ENCODE measurements at regions not wholly inside any gene's neighbourhood (a gene's known extent, or its start where the extent isn't known, plus 50 kb on each side); places are given as distances from the start of the nearest gene placed in this dataset.

GRCh38 chr12:126768517-126768916, 1498.5 kb upstream of the TMEM132C start:
- H3K9me2 ChIP-seq (ENCODE audit: insufficient read depth): no peaks in the 10 kb centered on the region
- POLR2A ChIA-PET (ENCODE audit: unreplicated experiment): no interaction called here
- no peaks in the 10 kb centered on the region; the same call in 1 of the 2 replicates for H3K79me2 ChIP-seq (ENCODE audit: low read depth)
- CTCF ChIA-PET: no interaction called here
- no peak for DNase-seq
- intact Hi-C loops (cut with micrococcal nuclease; ENCODE audit: unreplicated experiment): no loop called here
- H4K20me1 ChIP-seq (ENCODE audit: insufficient read depth): no peaks in the 10 kb centered on the region
- no peaks in the 10 kb centered on the region for H3K27me3 ChIP-seq (ENCODE audit: insufficient read depth, low read depth)
- H3F3A ChIP-seq (ENCODE audit: insufficient read depth, low read depth): peaks cover 5% of the 10 kb centered on the region; the same call in 1 of the 2 replicates
- no peak overlapping the region for H3K4me2 ChIP-seq
- H3K27ac ChIP-seq: no peak overlapping the region
- no peak overlapping the region for H3K4me3 ChIP-seq
- H3K4me1 ChIP-seq (replicated peaks; ENCODE audit: insufficient read depth): 0 out of 2 replicates have a peak, but pooled peaks cover 8% of the 10 kb centered on the region
- no peaks in the 10 kb centered on the region; the same call in 1 of the 2 replicates for H3K9me3 ChIP-seq (ENCODE audit: insufficient read depth, low read depth)
- BruUV-seq (replicated peaks): no TSS peak
- no peak overlapping the region for H2AFZ ChIP-seq
- no peak for TF ChIP-seq EZH2 (IDR thresholded peaks at IDR 0.05; ENCODE audit: low read depth)
- no peaks in the 10 kb centered on the region for H3K36me3 ChIP-seq (ENCODE audit: low read depth)

- ChIA-PET CTCF (no interaction called here), POLR2A (ENCODE audit: unreplicated experiment) (no interaction called here)
- Histone ChIP-seq H3K36me3 (ENCODE audit: low read depth) (no peaks in the 10 kb centered on the region), H3K9me2 (ENCODE audit: insufficient read depth) (no peaks in the 10 kb centered on the region), H3K4me1 (replicated peaks; ENCODE audit: insufficient read depth) (0 out of 2 replicates have a peak, but pooled peaks cover 8% of the 10 kb centered on the region), H3K79me2 (ENCODE audit: low read depth) (no peaks in the 10 kb centered on the region; the same call in 1 of the 2 replicates), H3K27me3 (ENCODE audit: insufficient read depth, low read depth) (no peaks in the 10 kb centered on the region), H3F3A (ENCODE audit: insufficient read depth, low read depth) (peaks cover 5% of the 10 kb centered on the region; the same call in 1 of the 2 replicates), H3K4me2 (no peak overlapping the region), H4K20me1 (ENCODE audit: insufficient read depth) (no peaks in the 10 kb centered on the region), H2AFZ (no peak overlapping the region), H3K27ac (no peak overlapping the region), H3K9me3 (ENCODE audit: insufficient read depth, low read depth) (no peaks in the 10 kb centered on the region; the same call in 1 of the 2 replicates), H3K4me3 (no peak overlapping the region)
- intact Hi-C loops (cut with micrococcal nuclease; ENCODE audit: unreplicated experiment): loop anchor here (5.0 to 10.0 kb wide), 4 partner anchors 65 to 703 kb away; no protein-coding TSS in a partner anchor
- no peak for DNase-seq
- BruUV-seq (replicated peaks): no TSS peak
- TF ChIP-seq CTCF (conservative IDR thresholded peaks at IDR 0.05) (no peak), EZH2 (IDR thresholded peaks at IDR 0.05; ENCODE audit: low read depth) (no peak)
These were observed 1496.8 kb upstream of the TMEM132C start for GRCh38 chr12:126770188-126770587.

- Histone ChIP-seq H3K79me2 (ENCODE audit: low read depth) (no peaks in the 10 kb centered on the region; the same call in 1 of the 2 replicates), H3K9me3 (ENCODE audit: insufficient read depth, low read depth) (no peaks in the 10 kb centered on the region; the same call in 1 of the 2 replicates), H3K36me3 (ENCODE audit: low read depth) (no peaks in the 10 kb centered on the region), H3K9me2 (ENCODE audit: insufficient read depth) (no peaks in the 10 kb centered on the region), H3K4me2 (peak overlapping the region; percentile 66), H3K27me3 (ENCODE audit: insufficient read depth, low read depth) (no peaks in the 10 kb centered on the region), H2AFZ (peak overlapping the region; percentile 91), H3K4me1 (replicated peaks; ENCODE audit: insufficient read depth) (0 out of 2 replicates have a peak, but pooled peaks cover 8% of the 10 kb centered on the region), H3F3A (ENCODE audit: insufficient read depth, low read depth) (peaks cover 5% of the 10 kb centered on the region; the same call in 1 of the 2 replicates), H3K4me3 (peak overlapping the region; percentile 74), H3K27ac (peak overlapping the region; percentile 82), H4K20me1 (ENCODE audit: insufficient read depth) (no peaks in the 10 kb centered on the region)
- intact Hi-C loops (cut with micrococcal nuclease; ENCODE audit: unreplicated experiment): loop anchor here (1.0 to 10.0 kb wide), 7 partner anchors 68 to 789 kb away; no protein-coding TSS in a partner anchor
- DNase-seq: peak; percentile 59 to 98
- POLR2A ChIA-PET (ENCODE audit: unreplicated experiment): interaction anchor here (0.5 to 0.6 kb wide), 4 partner anchors 311 to 1708 kb away, joined by 3 to 7 read pairs (median 4); no protein-coding TSS in a partner anchor
- TF ChIP-seq EZH2 (IDR thresholded peaks at IDR 0.05; ENCODE audit: low read depth): no peak
- no peak for TF ChIP-seq CTCF (conservative IDR thresholded peaks at IDR 0.05)
- BruUV-seq (replicated peaks): no TSS peak
- CTCF ChIA-PET: interaction anchor here (0.6 to 0.8 kb wide), 4 partner anchors 10 to 1452 kb away, joined by 3 to 4 read pairs (median 3); no protein-coding TSS in a partner anchor
These were observed 1494.7 kb upstream of the TMEM132C start for GRCh38 chr12:126772171-126772864.
